HG03520 (cell line): ENCODE measurements at regions not wholly inside any gene's neighbourhood (a gene's known extent, or its start where the extent isn't known, plus 50 kb on each side); places are given as distances from the start of the nearest gene placed in this dataset.
A peak's percentile ranks its signal among the peaks of the same experiment; 100 is the strongest.
"Not testable (repeated sequence)": the region's sequence is repeated elsewhere in the genome, so short reads cannot be mapped to it uniquely, and the experiment has no call there.

Source experiments
- ATAC-seq: cut with Tn5 transposase; IDR thresholded peaks from one replicate; pipeline ENCODE4 v1.9.1; 2021; ENCODE audit warnings: mild to moderate bottlenecking, moderate library complexity; ENCODE audit not compliant: unreplicated experiment

DNA sequence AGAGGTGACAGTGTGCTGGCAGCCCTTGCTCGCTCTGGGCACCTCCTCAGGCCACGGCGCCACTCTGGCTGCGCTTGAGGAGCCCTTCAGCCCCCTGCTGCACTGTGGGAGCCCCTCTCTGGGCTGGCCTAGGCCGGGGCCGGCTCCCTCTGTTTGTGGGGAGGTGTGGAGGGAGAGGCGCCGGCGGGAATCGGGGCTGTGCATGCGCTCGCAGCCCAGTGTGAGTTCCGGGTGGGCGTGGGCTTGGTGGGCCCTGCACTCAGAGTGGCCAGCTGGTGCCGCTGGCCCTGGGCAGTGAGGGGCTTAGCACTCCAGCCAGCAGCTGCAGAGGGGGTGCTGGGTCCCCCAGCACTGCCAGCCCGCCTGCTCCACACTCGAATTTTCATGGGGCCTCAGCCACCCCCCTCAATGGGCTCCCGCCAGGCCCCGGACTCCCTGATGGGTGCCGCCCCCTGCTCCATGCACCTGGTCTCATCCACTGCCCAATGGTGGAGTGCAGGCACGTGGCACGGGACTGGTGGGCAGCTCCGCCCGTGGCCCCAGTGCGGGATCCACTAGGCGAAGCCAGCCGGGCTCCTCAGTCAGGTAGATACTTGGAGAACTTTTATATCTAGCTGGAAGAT is 96.7 kb upstream of the BET1 start:
- ATAC-seq: no peak

GRCh38 chr7:94104301-94104700 is 100.1 kb upstream of the BET1 start:
- no peak for ATAC-seq

- peak; percentile 55 for ATAC-seq
Measured at GRCh38 chr7:94109556-94109955, 105.4 kb upstream of the BET1 start.

- ATAC-seq: no peak
Measured at GRCh38 chr7:94111009-94111408, 106.9 kb upstream of the BET1 start.

DNA sequence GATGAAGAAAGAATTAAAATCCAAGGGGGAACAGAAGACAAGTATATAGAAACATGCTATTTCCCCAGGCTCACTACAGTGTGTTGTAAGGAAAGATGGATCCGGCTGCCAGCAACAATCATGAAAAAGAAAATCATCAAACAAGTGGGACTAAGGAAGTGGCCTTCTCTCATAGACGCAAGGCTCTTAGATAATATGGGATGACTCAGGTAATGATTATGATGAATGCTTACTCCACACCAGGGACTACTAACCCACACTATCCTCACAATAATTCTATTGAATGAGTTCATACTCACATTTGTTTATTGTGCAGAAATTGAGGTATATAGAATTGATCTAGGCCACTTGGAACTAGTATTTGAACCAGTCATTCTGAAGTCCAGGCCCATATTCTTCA is 111.2 kb upstream of the BET1 start:
- no peak for ATAC-seq

- ATAC-seq: no peak
Measured at GRCh38 chr7:94123136-94123535, 119.0 kb upstream of the BET1 start.

DNA sequence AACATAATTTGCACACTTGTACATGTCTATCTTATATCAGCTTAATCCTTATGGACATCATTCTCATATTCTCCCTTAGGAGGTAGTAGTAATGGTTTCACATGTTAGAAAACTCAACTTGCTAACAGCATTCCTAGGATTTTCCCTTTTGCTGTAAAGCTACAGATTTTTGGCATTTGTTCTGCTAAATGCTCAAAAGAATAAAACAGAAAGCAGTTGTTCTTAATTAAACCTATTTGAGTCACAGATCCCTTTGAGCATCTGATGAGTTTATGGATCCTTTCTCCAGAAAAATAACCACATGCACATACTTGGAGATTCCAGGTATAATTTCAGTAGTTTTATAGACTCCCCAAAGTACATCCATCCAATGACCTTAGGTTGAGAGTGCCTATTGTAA is 122.9 kb upstream of the BET1 start:
- ATAC-seq: no peak

DNA sequence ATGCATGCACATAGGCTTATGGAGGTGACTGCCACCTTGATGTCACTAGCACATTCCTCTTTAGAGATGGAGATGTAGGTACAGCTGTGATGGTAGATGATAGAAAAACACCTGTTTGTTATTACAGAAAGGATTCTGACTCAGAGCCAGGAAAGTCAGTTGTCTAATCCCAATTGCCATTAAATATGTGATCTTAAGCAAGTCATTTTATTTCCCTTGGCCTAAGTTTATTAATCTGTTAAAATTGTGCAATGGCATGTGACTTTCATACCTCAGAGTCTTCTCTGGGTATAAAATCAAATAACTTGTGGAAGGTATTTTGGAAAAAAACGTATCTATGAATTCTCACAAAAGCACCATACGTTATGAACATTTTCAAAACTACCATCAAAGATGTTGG is 123.9 kb upstream of the BET1 start:
- ATAC-seq: no peak

- no peak for ATAC-seq
Measured at GRCh38 chr7:94129443-94130140, 125.4 kb upstream of the BET1 start.

- ATAC-seq: no peak
Measured at GRCh38 chr7:94130716-94131115, 126.6 kb upstream of the BET1 start.

DNA sequence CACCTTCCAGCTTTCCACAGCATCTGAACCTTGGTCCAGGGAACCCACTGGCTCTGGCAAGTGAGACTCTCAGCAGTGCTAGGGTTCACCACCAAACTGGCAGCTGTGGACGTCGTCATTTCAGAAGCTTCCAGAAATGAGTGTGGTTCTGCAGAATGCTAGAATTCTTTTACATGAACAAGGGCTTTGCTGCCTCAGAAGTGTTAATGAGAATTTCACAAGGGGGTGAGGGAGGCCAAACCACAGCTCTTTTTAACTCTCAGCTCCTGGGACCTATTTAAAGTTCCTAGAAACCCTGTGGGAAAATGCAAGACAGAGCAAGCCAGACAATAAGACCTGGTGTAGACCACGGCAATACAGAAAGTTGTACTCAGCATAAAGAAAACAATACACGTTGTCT is 129.3 kb upstream of the BET1 start:
- no peak for ATAC-seq

DNA sequence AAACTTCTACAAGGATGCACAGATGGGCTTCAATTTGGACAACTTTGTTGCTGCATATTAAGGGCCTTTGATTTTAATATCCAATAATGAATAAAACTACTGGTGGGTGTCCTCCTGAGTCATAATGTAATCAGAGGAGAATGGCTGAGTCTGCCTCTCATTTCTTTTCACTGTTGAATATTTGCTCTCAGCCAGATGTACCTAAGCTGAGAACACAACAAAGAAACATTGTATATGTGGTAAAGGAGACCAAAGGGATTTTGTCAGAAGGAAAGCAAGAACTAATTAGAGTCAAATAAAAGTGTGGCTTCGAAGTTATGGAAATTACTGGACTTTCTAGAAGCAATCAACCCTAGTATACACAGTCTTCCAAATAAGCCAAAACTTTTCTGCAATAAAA is 131.0 kb upstream of the BET1 start:
- ATAC-seq: no peak

GRCh38 chr7:94142281-94142680 is 138.1 kb upstream of the BET1 start:
- no peak for ATAC-seq

- no peak for ATAC-seq
Measured at GRCh38 chr7:94145602-94146001, 141.4 kb upstream of the BET1 start.

DNA sequence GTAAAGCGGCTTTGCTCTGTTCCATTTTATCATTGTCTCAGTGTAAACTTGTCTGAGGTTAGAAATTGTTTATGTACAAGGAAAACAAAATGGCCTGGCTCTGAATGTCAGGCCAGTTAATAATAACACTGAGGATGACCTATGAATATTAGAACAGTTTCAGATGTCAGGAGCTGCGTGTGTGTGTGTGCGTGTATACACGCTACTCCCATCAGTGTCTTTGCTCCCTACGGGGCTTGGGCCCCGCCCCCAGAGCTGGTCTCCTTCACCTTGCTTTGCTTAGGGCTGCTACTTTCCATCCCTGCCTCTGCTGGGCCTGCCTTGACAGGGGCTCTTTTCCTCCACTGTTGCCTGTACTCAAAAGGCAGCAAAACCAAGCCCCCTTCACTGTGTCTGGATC is 142.3 kb upstream of the BET1 start:
- ATAC-seq: no peak

- ATAC-seq: no peak
Measured at GRCh38 chr7:94149789-94150545, 145.8 kb upstream of the BET1 start.

- no peak for ATAC-seq
Measured at GRCh38 chr7:94154182-94154581, 150.0 kb upstream of the BET1 start.

- ATAC-seq: no peak
Measured at GRCh38 chr7:94154858-94155257, 150.7 kb upstream of the BET1 start.

GRCh38 chr7:94157659-94158306 is 153.6 kb upstream of the BET1 start:
- ATAC-seq: not testable (repeated sequence)

DNA sequence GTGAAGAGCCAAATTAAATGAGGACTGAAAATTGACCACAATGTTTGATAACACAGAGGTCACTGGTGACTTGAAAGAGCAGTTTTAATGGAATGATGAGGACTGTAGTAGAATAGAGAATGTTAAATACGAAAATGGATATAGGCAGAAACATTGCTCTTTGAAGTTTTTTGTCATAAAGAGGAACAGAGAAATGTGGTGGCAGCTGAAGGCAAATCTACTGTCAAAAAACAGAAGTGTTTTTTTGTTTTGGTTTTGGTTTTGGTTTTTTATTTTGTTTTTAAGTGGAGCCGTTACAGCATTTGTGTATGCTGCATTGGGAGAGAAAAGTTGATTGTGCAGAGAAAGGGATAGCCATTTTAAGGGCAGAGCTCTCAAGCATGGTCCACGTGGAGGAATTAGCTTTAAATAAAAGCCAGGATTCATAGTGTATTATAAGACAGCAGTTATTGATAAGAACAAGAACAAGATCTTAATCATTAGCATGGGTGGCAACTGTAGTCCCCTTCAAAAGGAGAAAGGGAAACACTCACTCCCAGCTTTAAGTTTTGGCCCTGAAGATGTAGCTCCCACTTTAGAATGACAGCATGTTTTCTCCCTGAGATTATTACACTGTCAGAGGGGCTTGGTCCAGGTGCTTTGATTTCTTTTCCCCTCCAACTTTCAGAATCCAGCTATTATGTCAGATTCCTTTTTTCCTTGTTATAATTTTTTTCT is 156.7 kb upstream of the BET1 start:
- peak; percentile 99 for ATAC-seq

GRCh38 chr7:94161476-94161875 is 157.3 kb upstream of the BET1 start:
- no peak for ATAC-seq
